Head of caudate nucleus (tissue), 42 donors: ENCODE measurements at regions not wholly inside any gene's neighbourhood (a gene's known extent, or its start where the extent isn't known, plus 50 kb on each side); places are given as distances from the start of the nearest gene placed in this dataset.
"Not testable (repeated sequence)": the region's sequence is repeated elsewhere in the genome, so short reads cannot be mapped to it uniquely, and the experiment has no call there.

Experiments used
- DNase-seq, 42 donors: peaks; one replicate each; pipeline versions ENCODE4 v3.0.0 to v3.0.0-alpha.2; 2020 to 2021; ENCODE audit warnings: mixed read lengths in 7 of 42
- intact Hi-C: fragments of 100-400 bp; cut with DNase I; formaldehyde crosslinking; loops from one replicate; pipeline ENCODE4 v1.15.0; 2022

GRCh38 chr22:34620161-34620560 lies 445.8 kb upstream of the ISX start:
- DNase-seq = no peak
- intact Hi-C loops = no loop called here

DNA sequence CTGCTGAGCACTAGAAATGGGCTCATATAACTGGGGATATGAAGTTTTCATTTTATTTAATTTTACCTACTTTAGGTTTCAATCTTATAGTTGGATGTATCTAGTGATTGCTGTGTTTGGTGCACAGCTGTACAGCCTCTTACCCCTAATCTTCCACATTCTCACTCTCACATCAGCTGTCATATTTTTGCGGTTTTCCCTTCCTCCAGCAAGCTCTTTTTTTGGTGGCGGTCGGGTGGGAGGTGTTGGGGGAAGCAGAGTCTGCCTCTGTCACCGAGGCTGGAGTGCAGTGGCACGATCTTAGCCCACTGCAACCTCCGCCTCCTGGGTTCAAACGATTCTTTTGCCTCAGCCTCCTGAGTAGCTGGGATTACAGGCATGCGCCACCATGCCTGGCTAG lies 445.1 kb upstream of the ISX start:
- DNase-seq = no peak
- intact Hi-C loops = no loop called here

DNA sequence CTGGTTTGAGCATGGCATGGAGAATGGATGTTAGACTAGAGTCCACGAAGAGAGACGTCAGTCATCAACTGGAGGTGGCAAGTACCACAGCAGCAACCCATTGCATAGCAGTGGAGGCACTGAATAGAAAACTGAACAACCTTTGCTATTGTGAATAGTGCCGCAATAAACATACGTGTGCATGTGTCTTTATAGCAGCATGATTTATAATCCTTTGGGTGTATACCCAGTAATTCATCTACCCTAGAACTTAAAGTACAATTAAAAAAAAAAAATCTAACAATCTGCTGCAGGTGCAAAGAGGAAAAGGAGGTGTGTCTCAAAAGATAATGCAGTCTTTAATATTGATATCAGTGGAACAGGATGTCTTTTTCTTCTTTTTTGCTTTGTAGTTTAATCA lies 443.4 kb upstream of the ISX start:
- DNase-seq = no peak
- intact Hi-C loops = no loop called here

DNA sequence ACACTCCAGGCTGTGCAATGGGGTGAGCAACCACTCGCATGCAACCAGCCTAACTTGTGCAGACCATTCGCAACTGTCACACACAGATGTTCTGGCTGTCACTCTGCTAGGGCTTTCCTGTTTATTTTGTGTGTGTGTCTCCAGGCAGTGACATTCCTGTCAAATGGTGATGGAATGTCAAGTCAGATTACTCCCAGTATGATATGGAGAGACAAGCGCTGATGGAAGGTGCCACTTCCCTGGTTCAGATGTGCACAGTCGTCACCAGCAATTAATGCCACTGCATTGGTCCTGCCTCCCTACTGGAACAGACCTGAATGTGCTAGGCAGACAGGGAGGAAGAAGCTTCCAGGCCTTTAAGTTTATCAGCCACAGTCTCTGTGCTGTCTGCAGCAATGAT lies 442.4 kb upstream of the ISX start:
- intact Hi-C loops = no loop called here

DNA sequence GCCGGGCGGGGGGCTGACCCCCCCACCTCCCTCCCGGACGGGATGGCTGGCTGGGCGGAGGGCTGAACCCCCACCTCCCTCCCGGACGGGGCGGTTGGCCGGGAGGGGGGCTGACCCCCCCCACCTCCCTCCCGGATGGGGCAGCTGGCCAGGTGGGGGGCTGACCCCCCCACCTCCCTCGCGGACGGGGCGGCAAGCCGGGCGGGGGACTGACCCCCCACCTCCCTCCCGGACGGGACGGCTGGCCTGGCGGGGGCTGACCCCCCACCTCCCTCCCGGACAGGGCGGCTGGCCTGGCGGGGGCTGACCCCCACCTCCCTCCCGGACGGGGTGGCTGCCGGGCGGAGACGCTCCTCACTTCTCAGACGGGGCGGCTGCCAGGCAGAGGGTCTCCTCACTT lies 440.1 kb upstream of the ISX start:
- intact Hi-C loops, DNase-seq: not testable (repeated sequence)

More for the DNA sequence above, 442.4 kb upstream of the ISX start:
- DNase-seq = no peak

DNA sequence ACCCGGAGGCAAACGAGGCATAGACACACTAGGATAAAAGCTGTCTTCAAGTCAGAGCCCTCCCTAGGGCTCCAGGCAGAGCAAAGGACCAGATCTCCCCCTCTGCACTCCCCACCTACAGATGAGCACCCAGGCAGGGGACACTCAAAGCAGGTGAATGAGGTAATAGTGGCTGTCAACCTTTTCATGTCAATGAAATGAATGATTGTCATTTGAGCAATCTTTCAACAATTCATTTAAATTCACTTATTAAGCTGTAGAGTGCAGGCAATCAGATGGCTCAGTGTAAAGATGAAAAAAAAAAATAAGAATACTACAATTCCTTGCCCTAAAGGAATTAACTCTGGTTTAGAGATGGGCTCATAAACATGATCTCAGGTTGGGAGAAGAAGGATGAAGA lies 427.8 kb upstream of the ISX start:
- intact Hi-C loops = no loop called here
- DNase-seq = no peak

GRCh38 chr22:34639911-34640310 lies 426.0 kb upstream of the ISX start:
- intact Hi-C loops = no loop called here
- no peak for DNase-seq

- DNase-seq = no peak
- intact Hi-C loops = no loop called here
Observed at GRCh38 chr22:34645375-34645774, 420.6 kb upstream of the ISX start.

DNA sequence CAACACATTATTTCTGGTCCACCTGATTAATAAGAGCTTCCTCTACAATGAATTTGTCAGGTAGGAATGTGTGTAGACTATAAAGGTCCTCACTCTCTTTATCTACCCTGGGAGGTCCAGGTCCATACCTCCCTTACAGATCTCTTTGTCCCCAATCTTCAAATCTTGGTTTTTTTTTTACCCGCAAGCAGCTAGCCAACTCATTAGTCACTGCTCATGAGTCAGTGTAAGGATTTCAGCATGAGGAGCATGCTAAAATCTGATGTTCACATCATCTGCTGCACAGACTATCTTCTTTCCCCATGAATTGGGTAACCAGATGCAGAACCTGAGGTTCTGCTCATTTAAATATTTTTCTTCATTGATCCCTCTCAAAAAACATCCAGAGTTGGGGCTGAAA lies 397.0 kb upstream of the ISX start:
- intact Hi-C loops = no loop called here
- no peak for DNase-seq

DNA sequence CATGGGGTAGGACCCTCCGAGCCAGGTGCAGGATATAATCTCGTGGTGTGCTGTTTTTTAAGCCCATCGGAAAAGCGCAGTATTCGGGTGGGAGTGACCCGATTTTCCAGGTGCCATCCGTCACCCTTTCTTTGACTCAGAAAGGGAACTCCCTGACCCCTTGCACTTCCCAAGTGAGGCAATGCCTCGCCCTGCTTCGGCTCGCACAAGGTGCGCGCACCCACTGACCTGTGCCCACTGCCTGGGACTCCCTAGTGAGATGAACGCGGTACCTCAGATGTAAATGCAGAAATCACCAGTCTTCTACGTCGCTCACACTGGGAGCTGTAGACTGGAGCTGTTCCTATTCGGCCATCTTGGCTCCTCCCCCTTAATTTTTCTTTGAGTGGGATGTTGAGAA lies 382.9 kb upstream of the ISX start:
- DNase-seq = not testable (repeated sequence)

DNA sequence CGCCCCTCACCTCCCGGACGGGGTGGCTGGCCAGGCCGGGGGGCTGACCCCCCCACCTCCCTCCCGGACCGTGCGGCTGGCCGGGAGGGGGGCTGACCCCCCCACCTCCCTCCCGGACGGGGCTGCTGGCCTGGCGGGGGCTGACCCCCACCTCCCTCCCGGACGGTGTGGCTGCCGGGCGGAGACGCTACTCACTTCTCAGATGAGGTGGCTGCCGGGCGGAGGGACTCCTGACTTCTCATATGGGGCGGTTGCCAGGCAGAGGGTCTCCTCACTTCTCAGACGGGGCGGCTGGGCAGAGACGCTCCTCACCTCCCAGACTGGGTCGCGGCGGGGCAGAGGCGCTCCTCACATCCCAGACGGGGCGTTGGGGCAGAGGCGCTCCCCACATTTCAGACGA lies 381.7 kb upstream of the ISX start:
- DNase-seq, intact Hi-C loops: not testable (repeated sequence)

More for the DNA sequence above, 382.9 kb upstream of the ISX start:
- intact Hi-C loops = not testable (repeated sequence)

DNA sequence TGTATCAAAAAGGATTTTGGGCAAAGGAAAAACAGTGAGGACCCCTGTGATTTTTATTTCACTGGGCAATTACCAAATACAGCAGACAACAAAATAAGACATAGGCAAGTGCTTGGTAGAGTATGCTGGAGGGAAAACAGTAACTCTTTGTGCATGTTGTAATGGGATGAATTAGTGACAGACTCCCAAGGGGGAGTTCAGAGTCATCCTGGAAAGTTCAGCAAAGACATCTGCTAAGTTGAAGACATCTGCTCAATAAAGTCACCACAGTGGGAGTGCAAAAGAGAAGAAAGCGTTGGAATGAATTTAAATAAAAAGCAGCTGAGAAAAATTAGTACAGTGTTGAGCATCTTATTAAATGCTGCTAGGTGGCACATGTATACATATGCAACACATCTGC lies 378.8 kb upstream of the ISX start:
- intact Hi-C loops = no loop called here
- DNase-seq = no peak

DNA sequence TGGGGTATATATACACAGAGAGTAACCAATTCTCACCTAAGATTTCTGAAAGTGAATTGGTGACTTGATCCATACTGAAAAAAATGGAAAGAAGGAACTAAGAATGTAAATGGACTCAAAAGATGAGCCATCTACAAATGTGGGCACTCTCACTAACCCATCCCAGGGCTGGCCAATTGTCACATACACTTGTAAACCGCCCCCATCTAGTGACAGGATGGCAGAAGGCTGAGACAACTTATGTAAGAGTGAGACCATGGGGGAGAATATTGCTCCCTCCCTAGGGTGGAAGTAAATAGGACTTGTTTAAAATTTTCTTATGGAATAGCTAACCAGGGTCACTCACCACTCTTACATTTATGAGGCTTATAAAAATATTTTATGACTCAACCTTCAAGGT lies 377.1 kb upstream of the ISX start:
- intact Hi-C loops = no loop called here

DNA sequence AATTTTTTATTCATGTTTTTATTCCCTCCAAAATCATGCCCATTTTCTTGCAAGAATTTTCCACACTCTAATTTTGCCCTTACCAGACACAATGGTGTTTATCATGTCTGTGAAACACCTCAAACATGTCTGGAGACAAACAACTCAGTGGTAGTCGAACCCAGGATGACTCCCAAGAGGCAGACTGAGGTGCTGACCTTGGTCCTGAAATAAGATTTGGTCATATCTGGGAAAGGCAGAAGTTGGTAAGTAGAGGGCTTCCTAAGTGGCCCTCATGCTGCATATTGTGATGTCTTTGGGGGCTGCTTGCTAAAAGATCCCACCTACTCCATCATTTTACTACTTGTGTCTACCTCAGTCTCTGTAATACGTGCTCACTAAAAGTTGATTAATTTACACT lies 369.4 kb upstream of the ISX start:
- intact Hi-C loops = no loop called here
- DNase-seq = no peak

More for the DNA sequence above, 377.1 kb upstream of the ISX start:
- DNase-seq = no peak

GRCh38 chr22:34702279-34702678 lies 363.7 kb upstream of the ISX start:
- intact Hi-C loops = no loop called here
- DNase-seq = no peak

DNA sequence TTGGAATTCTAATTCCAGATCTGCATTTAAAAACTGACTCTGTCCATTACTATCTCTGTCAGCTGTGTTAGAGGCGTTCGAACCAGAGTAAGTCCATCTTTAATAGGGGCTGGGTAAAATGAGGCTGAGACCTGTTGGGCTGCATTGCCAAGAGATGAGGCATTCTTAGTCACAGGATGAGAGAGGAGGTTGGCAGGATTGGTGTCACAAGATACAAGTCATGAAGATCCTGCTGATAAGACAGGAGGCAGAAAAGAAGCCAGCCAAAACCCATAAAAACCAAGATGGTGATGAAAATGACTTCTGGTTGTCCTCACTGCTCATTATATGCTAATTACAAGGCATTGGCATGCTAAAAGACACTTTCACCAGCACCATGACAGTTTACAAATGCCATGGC lies 356.3 kb upstream of the ISX start:
- intact Hi-C loops = no loop called here
- DNase-seq = no peak

DNA sequence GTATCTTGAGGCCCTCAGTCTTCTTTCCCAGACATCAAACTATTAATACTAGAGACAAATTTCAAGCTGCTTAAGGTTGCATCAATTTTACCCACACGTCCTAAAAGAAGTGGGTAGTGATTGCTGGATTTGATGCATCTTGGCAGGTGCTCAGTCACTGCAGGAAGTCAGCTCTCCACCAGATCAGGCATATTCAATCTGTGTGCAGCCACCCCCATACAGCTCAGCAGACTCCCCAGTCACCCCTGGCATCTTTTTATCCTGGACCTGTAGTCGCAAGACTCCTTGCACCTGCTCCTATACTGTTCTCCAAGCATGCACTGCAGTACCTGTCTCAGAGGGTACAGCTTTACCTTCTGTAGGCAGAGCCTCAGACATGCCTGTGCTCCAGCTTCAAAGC lies 343.1 kb upstream of the ISX start:
- intact Hi-C loops = no loop called here
- DNase-seq = peak in 24 of 42 donors; percentile 3 to 71 (median 20)

- no peak for DNase-seq
- intact Hi-C loops = no loop called here
Observed at GRCh38 chr22:34736081-34736480, 329.9 kb upstream of the ISX start.

- intact Hi-C loops = no loop called here
- no peak for DNase-seq
Observed at GRCh38 chr22:34738661-34739400, 327.1 kb upstream of the ISX start.

- intact Hi-C loops = no loop called here
- DNase-seq = no peak
Observed at GRCh38 chr22:34743110-34743751, 322.7 kb upstream of the ISX start.
